Activated naive CD4-positive, alpha-beta T cell treated with anti-CD3 and anti-CD28 coated beads, Interleukin-2, amount 10 ng/mL, durations not matched to agents 7 days and 5 days (primary cell): ENCODE measurements at regions not wholly inside any gene's neighbourhood (a gene's known extent, or its start where the extent isn't known, plus 50 kb on each side); places are given as distances from the start of the nearest gene placed in this dataset.
A peak's percentile ranks its signal among the peaks of the same experiment; 100 is the strongest.

Experiments used
- CTCF ChIA-PET: fragments of 350-600 bp; sonication (Branson Sonifier 250); formaldehyde crosslinking; loops from one replicate; lab custom pipeline; 2021; ENCODE audit warnings: antibody characterized with exemption; lab: Charles Lee
- DNase-seq: peaks from one replicate; pipeline ENCODE4 v3.0.0-alpha.2; 2020
- H3K27ac Mint-ChIP-seq: one replicate; pipeline ENCODE4 v1.8.0; 2021; ENCODE audit warnings: mild to moderate bottlenecking, moderate library complexity, mixed read lengths
- H3K27me3 Mint-ChIP-seq: one replicate; pipeline ENCODE4 v1.8.0; 2021; ENCODE audit warnings: mild to moderate bottlenecking, mixed read lengths
- H3K36me3 Mint-ChIP-seq: one replicate; pipeline ENCODE4 v1.8.0; 2021; ENCODE audit warnings: mixed read lengths
- H3K4me1 Mint-ChIP-seq: one replicate; pipeline ENCODE4 v1.8.0; 2021; ENCODE audit warnings: mixed read lengths
- H3K4me3 Mint-ChIP-seq: one replicate; pipeline ENCODE4 v1.8.0; 2021; ENCODE audit warnings: mild to moderate bottlenecking, moderate library complexity, mixed read lengths
- H3K9me3 Mint-ChIP-seq: one replicate; pipeline ENCODE4 v1.8.0; 2021; ENCODE audit warnings: mixed read lengths

- Mint-ChIP-seq H3K4me1 (no peaks in the 10 kb centered on the region), H3K9me3 (peaks cover 7% of the 10 kb centered on the region), H3K4me3 (no peak overlapping the region), H3K27me3 (no peaks in the 10 kb centered on the region), H3K27ac (no peak overlapping the region), H3K36me3 (no peaks in the 10 kb centered on the region)
- DNase-seq: no peak
- CTCF ChIA-PET: no interaction called here
Observed at GRCh38 chr9:106590759-106591505, 272.0 kb upstream of the ZNF462 start.

DNA sequence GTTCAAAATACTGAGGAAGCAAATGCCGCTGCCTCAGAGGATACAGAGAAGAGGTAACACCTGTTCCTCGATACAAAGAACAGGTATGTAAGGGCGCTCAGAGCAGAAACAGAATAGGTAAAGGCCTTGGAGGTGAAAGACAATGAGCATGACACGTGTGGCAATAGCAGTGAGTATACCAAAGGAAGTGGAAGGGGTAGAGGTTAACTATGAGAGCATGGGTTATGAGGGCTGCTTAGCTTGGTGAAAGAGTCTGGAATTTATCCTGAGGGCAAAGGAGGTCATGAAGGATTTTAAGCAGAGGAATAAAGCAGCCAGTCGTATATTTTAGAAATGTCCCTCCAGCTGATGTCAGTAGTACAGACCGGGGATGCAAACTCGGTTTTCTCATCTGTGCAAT, 269.8 kb upstream of the ZNF462 start:
- no peaks in the 10 kb centered on the region for H3K4me1 Mint-ChIP-seq
- no peaks in the 10 kb centered on the region for H3K27me3 Mint-ChIP-seq
- H3K9me3 Mint-ChIP-seq: peaks cover 3% of the 10 kb centered on the region
- H3K4me3 Mint-ChIP-seq: no peak overlapping the region
- no peaks in the 10 kb centered on the region for H3K36me3 Mint-ChIP-seq
- CTCF ChIA-PET: interaction anchor here (0.5 kb wide), 1 partner anchor 483 kb away, joined by 3 read pairs; no protein-coding TSS in a partner anchor
- no peak for DNase-seq
- no peak overlapping the region for H3K27ac Mint-ChIP-seq

DNA sequence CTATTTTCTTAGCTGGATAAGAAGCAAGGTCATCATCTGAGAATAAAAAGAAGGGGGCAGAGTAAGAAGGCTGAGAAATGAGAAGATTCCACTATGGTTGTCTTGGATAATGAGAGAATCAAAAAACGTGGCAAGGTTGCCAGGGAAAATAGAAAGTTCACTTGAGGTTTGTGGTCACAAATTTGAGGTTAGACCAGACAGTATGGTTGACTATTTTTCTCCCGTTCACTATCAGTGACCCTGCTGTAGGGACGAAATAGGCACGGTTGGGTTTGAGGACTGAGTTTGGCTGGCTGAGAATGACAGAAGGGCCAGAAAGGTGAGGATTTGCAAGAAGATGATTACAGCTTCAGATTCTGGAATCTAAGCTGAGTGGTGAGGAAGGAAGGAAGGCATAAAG, 266.0 kb upstream of the ZNF462 start:
- no peak for DNase-seq
- Mint-ChIP-seq H3K9me3 (peaks cover 3% of the 10 kb centered on the region), H3K27ac (no peak overlapping the region), H3K4me1 (no peaks in the 10 kb centered on the region), H3K4me3 (no peak overlapping the region), H3K27me3 (no peaks in the 10 kb centered on the region), H3K36me3 (no peaks in the 10 kb centered on the region)
- CTCF ChIA-PET: no interaction called here

DNA sequence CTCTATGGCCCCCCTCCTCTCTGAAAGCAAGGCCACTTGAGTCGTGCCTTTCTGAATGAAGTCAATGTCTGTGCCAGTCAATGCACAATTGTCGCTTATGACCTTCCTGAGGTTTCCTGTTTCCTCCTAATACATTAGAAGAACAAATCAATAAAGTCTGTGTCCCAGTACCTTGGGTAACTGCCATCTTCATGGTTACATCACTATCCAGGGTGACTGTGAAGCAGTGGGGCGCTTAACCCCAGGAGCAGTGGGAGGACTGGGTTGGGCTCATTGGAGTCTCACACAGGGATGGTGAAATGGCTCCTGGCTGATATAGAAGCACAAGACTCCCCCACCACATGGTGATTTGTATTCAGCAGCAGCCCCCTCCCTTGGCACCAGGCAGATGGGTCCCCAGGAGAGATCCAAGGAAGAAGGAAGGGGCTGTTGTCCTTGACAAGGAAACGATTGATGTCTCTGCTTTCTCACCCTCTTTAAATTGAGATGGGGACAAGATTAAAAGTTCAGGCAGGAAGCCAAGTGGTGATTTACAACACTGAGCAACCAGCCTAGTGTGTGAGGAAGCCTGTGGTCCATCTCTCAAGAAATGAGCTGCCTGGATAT, 261.9 kb upstream of the ZNF462 start:
- Mint-ChIP-seq H3K27ac (no peak overlapping the region), H3K4me1 (no peaks in the 10 kb centered on the region), H3K9me3 (no peaks in the 10 kb centered on the region), H3K27me3 (no peaks in the 10 kb centered on the region), H3K4me3 (no peak overlapping the region), H3K36me3 (no peaks in the 10 kb centered on the region)
- CTCF ChIA-PET: no interaction called here
- DNase-seq: no peak

- no peaks in the 10 kb centered on the region for H3K36me3 Mint-ChIP-seq
- no peak for DNase-seq
- CTCF ChIA-PET: no interaction called here
- no peak overlapping the region for H3K4me3 Mint-ChIP-seq
- H3K9me3 Mint-ChIP-seq: peaks cover 1% of the 10 kb centered on the region
- no peaks in the 10 kb centered on the region for H3K27me3 Mint-ChIP-seq
- no peak overlapping the region for H3K27ac Mint-ChIP-seq
- no peaks in the 10 kb centered on the region for H3K4me1 Mint-ChIP-seq
Observed at GRCh38 chr9:106602344-106602743, 260.6 kb upstream of the ZNF462 start.

DNA sequence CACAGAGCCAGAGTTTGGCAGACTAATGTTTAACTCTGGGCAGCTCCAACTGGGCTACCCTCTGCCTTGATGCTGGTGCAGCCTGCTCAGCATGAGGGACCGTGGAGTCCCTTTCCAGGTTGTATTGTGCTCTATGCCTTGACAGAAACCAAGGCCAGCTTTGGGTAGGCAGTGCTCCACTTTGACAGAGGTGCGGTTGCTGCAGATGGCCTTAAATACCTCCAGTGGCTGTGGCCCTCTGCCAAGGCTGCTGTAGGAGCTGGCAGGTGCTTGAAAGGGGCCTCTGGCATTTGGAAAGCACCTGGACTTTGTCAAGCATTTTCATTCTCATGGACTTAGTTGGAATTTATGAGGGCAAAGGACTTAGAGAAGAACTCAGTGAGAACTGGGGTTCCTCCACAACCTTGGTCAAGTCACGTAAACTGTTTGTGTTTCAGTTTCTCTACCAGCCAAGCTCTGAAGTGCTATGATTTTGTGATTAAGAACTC, 249.7 kb upstream of the ZNF462 start:
- Mint-ChIP-seq H3K9me3 (peaks cover 4% of the 10 kb centered on the region), H3K36me3 (no peaks in the 10 kb centered on the region), H3K27me3 (no peaks in the 10 kb centered on the region), H3K4me1 (no peaks in the 10 kb centered on the region), H3K4me3 (no peak overlapping the region), H3K27ac (no peak overlapping the region)
- CTCF ChIA-PET: no interaction called here
- no peak for DNase-seq

- DNase-seq: no peak
- CTCF ChIA-PET: no interaction called here
- peak overlapping the region; percentile 26 for H3K27ac Mint-ChIP-seq
- peaks cover 4% of the 10 kb centered on the region for H3K9me3 Mint-ChIP-seq
- no peaks in the 10 kb centered on the region for H3K4me1 Mint-ChIP-seq
- no peaks in the 10 kb centered on the region for H3K36me3 Mint-ChIP-seq
- no peaks in the 10 kb centered on the region for H3K27me3 Mint-ChIP-seq
- no peak overlapping the region for H3K4me3 Mint-ChIP-seq
Observed at GRCh38 chr9:106615118-106615889, 247.7 kb upstream of the ZNF462 start.

- peaks cover 7% of the 10 kb centered on the region for H3K9me3 Mint-ChIP-seq
- H3K4me3 Mint-ChIP-seq: no peak overlapping the region
- H3K36me3 Mint-ChIP-seq: no peaks in the 10 kb centered on the region
- H3K27ac Mint-ChIP-seq: no peak overlapping the region
- CTCF ChIA-PET: no interaction called here
- H3K4me1 Mint-ChIP-seq: no peaks in the 10 kb centered on the region
- H3K27me3 Mint-ChIP-seq: no peaks in the 10 kb centered on the region
- no peak for DNase-seq
Observed at GRCh38 chr9:106616026-106616425, 246.9 kb upstream of the ZNF462 start.

GRCh38 chr9:106616851-106617345, 246.1 kb upstream of the ZNF462 start:
- Mint-ChIP-seq H3K9me3 (peaks cover 9% of the 10 kb centered on the region), H3K27ac (no peak overlapping the region), H3K4me3 (no peak overlapping the region), H3K36me3 (no peaks in the 10 kb centered on the region), H3K4me1 (no peaks in the 10 kb centered on the region), H3K27me3 (no peaks in the 10 kb centered on the region)
- CTCF ChIA-PET: no interaction called here
- DNase-seq: no peak

- no peaks in the 10 kb centered on the region for H3K4me1 Mint-ChIP-seq
- H3K4me3 Mint-ChIP-seq: no peak overlapping the region
- DNase-seq: no peak
- CTCF ChIA-PET: no interaction called here
- no peaks in the 10 kb centered on the region for H3K27me3 Mint-ChIP-seq
- no peaks in the 10 kb centered on the region for H3K36me3 Mint-ChIP-seq
- no peak overlapping the region for H3K27ac Mint-ChIP-seq
- peaks cover 12% of the 10 kb centered on the region for H3K9me3 Mint-ChIP-seq
Observed at GRCh38 chr9:106619211-106619610, 243.8 kb upstream of the ZNF462 start.

DNA sequence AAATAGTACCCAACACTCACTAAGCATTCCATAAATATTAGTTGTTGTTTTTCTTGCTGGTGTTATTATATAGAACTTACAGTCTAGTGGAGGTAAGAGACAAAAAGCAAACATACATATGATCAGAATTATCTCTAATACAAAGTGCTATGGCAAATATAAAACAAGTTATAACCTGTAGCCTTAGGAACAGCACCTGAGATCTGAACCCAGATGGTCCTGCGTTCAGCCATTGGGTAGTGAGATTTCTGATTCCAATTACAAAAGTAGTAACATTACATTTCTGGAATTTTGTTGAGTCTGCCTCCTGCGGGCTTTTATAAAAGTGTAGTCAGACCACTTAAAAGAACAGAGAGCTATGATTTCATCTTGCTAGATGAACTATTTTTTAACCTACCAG, 242.9 kb upstream of the ZNF462 start:
- Mint-ChIP-seq H3K4me1 (no peaks in the 10 kb centered on the region), H3K4me3 (no peak overlapping the region), H3K27ac (no peak overlapping the region), H3K9me3 (peaks cover 12% of the 10 kb centered on the region), H3K27me3 (no peaks in the 10 kb centered on the region), H3K36me3 (no peaks in the 10 kb centered on the region)
- CTCF ChIA-PET: no interaction called here
- DNase-seq: no peak

DNA sequence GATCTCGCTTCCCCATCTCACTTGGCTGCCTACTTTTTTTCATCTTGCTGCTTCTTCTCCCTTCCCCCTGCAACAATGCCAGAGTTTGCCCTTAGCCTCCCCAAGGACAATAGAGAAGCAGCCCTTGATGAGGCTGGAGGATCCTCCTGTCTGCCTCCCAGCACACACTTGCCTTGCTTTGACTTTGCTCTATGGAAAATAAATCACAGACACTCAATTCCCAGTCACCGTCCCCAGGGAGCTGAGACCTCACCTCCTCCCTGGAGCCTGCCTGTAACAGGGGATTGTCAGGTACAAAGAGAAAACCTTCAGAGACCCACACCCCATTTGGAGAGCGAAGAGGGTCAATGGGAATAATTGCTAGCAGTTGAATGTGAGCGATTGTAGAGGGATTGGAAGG, 242.1 kb upstream of the ZNF462 start:
- Mint-ChIP-seq H3K27me3 (no peaks in the 10 kb centered on the region), H3K4me1 (no peaks in the 10 kb centered on the region)

DNA sequence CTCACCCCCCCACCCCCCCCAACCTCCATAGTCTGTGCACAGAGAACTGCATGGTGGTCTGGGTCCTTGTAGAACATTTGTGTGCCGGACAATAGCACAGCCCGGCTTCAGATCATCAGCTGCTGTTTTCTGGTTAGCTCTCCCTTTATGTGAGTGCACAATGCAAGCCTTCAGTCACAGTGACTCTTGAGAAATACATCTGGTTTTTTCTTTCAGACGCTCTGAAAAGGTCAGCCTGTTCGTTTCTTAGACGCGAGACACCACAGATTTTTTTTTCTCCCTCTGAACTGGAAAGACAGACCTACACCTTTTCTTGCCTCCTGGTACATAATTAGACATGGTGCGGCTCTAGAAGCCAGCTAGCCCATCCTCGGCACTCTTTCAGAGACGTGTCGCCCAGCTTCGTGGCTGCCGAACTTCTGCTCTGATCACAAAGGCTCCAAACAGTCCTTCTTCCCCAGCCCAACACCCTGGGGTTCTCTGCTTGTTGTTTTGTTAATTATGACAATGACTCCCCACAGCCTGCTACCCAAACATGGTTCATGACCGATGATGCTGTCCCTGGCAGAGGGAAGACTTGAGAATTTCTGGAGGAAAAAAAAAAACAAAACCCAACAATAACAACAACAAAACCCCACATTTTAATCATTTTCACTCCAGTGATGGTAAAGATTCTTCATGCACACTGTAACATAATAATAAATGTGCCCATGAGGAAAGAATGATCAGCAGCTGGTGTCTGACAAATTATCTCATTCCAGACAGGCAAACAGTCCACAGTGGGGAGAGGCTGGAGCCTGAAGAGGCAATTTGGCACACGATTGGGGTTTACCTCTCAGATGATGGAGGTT, 241.4 kb upstream of the ZNF462 start:
- no peaks in the 10 kb centered on the region for H3K36me3 Mint-ChIP-seq
- H3K4me1 Mint-ChIP-seq: no peaks in the 10 kb centered on the region
- CTCF ChIA-PET: no interaction called here
- H3K4me3 Mint-ChIP-seq: no peak overlapping the region
- peaks cover 11% of the 10 kb centered on the region for H3K9me3 Mint-ChIP-seq
- H3K27ac Mint-ChIP-seq: no peak overlapping the region
- no peak for DNase-seq
- no peaks in the 10 kb centered on the region for H3K27me3 Mint-ChIP-seq

More for the DNA sequence above, 242.1 kb upstream of the ZNF462 start:
- H3K27ac Mint-ChIP-seq: no peak overlapping the region
- no peaks in the 10 kb centered on the region for H3K36me3 Mint-ChIP-seq
- no peak overlapping the region for H3K4me3 Mint-ChIP-seq
- CTCF ChIA-PET: no interaction called here
- H3K9me3 Mint-ChIP-seq: peaks cover 11% of the 10 kb centered on the region
- DNase-seq: no peak

GRCh38 chr9:106622164-106622487, 240.8 kb upstream of the ZNF462 start:
- H3K27me3 Mint-ChIP-seq: no peaks in the 10 kb centered on the region
- no peak overlapping the region for H3K27ac Mint-ChIP-seq
- CTCF ChIA-PET: no interaction called here
- no peak overlapping the region for H3K4me3 Mint-ChIP-seq
- H3K4me1 Mint-ChIP-seq: no peaks in the 10 kb centered on the region
- peaks cover 11% of the 10 kb centered on the region for H3K9me3 Mint-ChIP-seq
- no peaks in the 10 kb centered on the region for H3K36me3 Mint-ChIP-seq
- no peak for DNase-seq
